Spinal cord (tissue), 9 donors: ENCODE measurements at regions not wholly inside any gene's neighbourhood (a gene's known extent, or its start where the extent isn't known, plus 50 kb on each side); places are given as distances from the start of the nearest gene placed in this dataset.

Experiments used
- DNase-seq, 6 donors: peaks; one replicate each; pipeline versions ENCODE4 v3.0.0 to v3.0.0-alpha.2; 2013 to 2015; ENCODE audit warnings: low spot score in 6 of 6, low read depth in 4 of 6
- H3K27ac ChIP-seq: one replicate; pipeline ENCODE4 v1.5.1; 2013; ENCODE audit warnings: low read depth, low read length, control low read depth
- H3K27me3 ChIP-seq: one replicate; pipeline ENCODE4 v1.6.1; 2013; ENCODE audit warnings: low read length; ENCODE audit not compliant: control insufficient read depth, insufficient read depth
- H3K36me3 ChIP-seq: one replicate; pipeline ENCODE4 v1.6.1; 2013; ENCODE audit warnings: low read length; ENCODE audit not compliant: control insufficient read depth, insufficient read depth
- H3K4me1 ChIP-seq: one replicate; pipeline ENCODE4 v1.6.1; 2013; ENCODE audit warnings: low read length; ENCODE audit not compliant: control insufficient read depth, insufficient read depth
- H3K4me3 ChIP-seq: one replicate; pipeline ENCODE4 v1.5.1; 2013; ENCODE audit warnings: low read depth, low read length, control low read depth
- H3K9me3 ChIP-seq: one replicate; pipeline ENCODE4 v1.6.1; 2013; ENCODE audit warnings: low read length; ENCODE audit not compliant: control insufficient read depth, insufficient read depth
- WGBS: methylation state at CpG from one replicate; pipeline ENCODE4 v1.1.5; 2013; ENCODE audit warnings: missing lambda C conversion rate; ENCODE audit not compliant: insufficient coverage; 5-methylcytosine and 5-hydroxymethylcytosine counted together
- donor health status: healthy.

DNA sequence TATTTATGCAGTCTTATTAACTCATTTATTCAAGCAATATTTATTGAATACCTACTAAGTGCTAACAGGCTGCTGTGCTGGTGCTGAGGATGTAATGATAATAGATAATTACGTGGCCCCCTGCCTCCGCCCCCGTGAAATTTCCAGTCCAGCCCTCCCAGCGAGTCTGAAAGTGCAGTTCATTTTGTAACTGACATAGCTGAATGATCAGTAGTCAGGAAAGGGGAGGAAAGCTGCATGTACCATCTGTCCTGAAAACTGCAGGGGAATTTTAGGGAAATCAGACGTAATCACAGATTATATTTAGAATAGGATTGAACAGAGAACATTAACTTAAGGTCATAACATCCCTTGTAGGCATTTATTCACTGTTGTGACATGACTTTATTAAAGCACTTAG, 736.8 kb downstream of the MCTP2 start:
- Histone ChIP-seq H3K36me3 (no peaks in the 10 kb centered on the region), H3K27me3 (no peaks in the 10 kb centered on the region), H3K4me3 (no peak overlapping the region), H3K27ac (no peak overlapping the region), H3K4me1 (no peaks in the 10 kb centered on the region), H3K9me3 (no peaks in the 10 kb centered on the region)
- peak in 2 of 6 donors; percentile 14 to 41 for DNase-seq
- 40% methylated on average over 3 of the region's 5 CpGs for WGBS

- Histone ChIP-seq H3K4me1 (no peaks in the 10 kb centered on the region), H3K9me3 (no peaks in the 10 kb centered on the region), H3K27me3 (no peaks in the 10 kb centered on the region), H3K4me3 (no peak overlapping the region), H3K36me3 (no peaks in the 10 kb centered on the region), H3K27ac (no peak overlapping the region)
- no peak for DNase-seq
- no CpG with 5 or more reads among the region's 1 CpG for WGBS
Observed at GRCh38 chr15:94970096-94970495, 738.7 kb downstream of the MCTP2 start.

- H3K9me3 ChIP-seq: no peaks in the 10 kb centered on the region
- peak in 2 of 6 donors; percentile 27 to 61 for DNase-seq
- H3K4me3 ChIP-seq: no peak overlapping the region
- no peak overlapping the region for H3K27ac ChIP-seq
- no peaks in the 10 kb centered on the region for H3K36me3 ChIP-seq
- H3K27me3 ChIP-seq: no peaks in the 10 kb centered on the region
- WGBS: 40% methylated on average over 8 of the region's 9 CpGs
- no peaks in the 10 kb centered on the region for H3K4me1 ChIP-seq
Observed at GRCh38 chr15:94970802-94971201, 739.4 kb downstream of the MCTP2 start.

GRCh38 chr15:94972314-94972713, 741.0 kb downstream of the MCTP2 start:
- Histone ChIP-seq H3K4me1 (no peaks in the 10 kb centered on the region), H3K36me3 (no peaks in the 10 kb centered on the region), H3K9me3 (no peaks in the 10 kb centered on the region), H3K27ac (no peak overlapping the region), H3K4me3 (no peak overlapping the region), H3K27me3 (no peaks in the 10 kb centered on the region)
- DNase-seq: no peak
- no CpG with 5 or more reads among the region's 2 CpGs for WGBS

DNA sequence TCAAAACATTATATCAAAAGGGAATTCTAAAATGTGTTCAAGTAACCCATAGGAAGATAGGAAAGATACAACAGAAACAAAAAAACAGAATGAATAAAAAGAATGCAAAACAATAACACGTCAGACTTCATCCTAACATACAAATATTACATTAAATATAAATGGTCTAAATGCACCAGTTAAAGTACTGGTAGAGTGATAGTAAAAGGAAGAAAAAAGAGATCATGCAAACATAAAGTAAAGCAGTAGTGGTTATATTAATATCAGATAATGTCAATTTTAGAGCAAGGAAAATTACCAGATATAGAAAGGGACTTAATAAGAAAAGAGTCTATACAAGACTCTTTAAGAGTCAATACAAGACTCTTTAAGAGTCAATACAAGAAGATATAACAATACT, 755.7 kb downstream of the MCTP2 start:
- WGBS: no CpG with 5 or more reads among the region's 1 CpG
- Histone ChIP-seq H3K27ac (no peak overlapping the region), H3K27me3 (no peaks in the 10 kb centered on the region), H3K4me1 (no peaks in the 10 kb centered on the region), H3K9me3 (peaks cover 3% of the 10 kb centered on the region), H3K36me3 (no peaks in the 10 kb centered on the region), H3K4me3 (no peak overlapping the region)
- no peak for DNase-seq

- WGBS: 93% methylated on average over 5 of the region's 8 CpGs
Observed at GRCh38 chr15:94991718-94992117, 760.4 kb downstream of the MCTP2 start.

GRCh38 chr15:95009635-95010034, 778.3 kb downstream of the MCTP2 start:
- WGBS: 100% methylated on average over 1 of the region's 1 CpG
- Histone ChIP-seq H3K27me3 (no peaks in the 10 kb centered on the region), H3K4me3 (no peak overlapping the region), H3K9me3 (no peaks in the 10 kb centered on the region), H3K27ac (no peak overlapping the region), H3K36me3 (no peaks in the 10 kb centered on the region), H3K4me1 (no peaks in the 10 kb centered on the region)
- DNase-seq: no peak

More at GRCh38 chr15:94991718-94992117, 760.4 kb downstream of the MCTP2 start:
- Histone ChIP-seq H3K27me3 (no peaks in the 10 kb centered on the region), H3K9me3 (peaks cover 2% of the 10 kb centered on the region), H3K27ac (no peak overlapping the region), H3K36me3 (no peaks in the 10 kb centered on the region), H3K4me3 (no peak overlapping the region), H3K4me1 (no peaks in the 10 kb centered on the region)
- no peak for DNase-seq

DNA sequence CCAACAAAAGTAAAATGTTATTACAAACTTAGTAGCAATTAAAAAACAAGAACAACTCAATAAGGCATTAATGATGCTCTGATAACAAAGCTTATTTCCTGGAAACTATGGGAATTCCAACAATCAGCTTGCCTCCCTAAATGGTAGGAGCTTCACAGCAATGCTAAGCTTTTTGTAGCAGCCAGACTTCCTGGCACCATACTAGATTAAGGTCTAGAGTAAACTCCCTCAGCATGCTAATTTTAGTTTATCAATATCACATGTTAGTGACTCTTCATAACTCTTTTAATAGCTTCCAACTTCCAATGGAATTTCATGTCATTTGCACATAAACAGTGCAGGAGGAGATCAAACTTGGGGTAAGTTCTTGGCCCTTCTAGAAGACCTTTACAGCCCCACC, 782.0 kb downstream of the MCTP2 start:
- H3K4me3 ChIP-seq: no peak overlapping the region
- DNase-seq: no peak

GRCh38 chr15:95016511-95017229, 785.3 kb downstream of the MCTP2 start:
- H3K36me3 ChIP-seq: no peaks in the 10 kb centered on the region
- no peaks in the 10 kb centered on the region for H3K9me3 ChIP-seq
- H3K27me3 ChIP-seq: no peaks in the 10 kb centered on the region
- H3K27ac ChIP-seq: no peak overlapping the region
- no peak for DNase-seq
- WGBS: no CpG with 5 or more reads among the region's 2 CpGs
- H3K4me3 ChIP-seq: no peak overlapping the region
- peaks cover 3% of the 10 kb centered on the region for H3K4me1 ChIP-seq

More for the DNA sequence above, 782.0 kb downstream of the MCTP2 start:
- Histone ChIP-seq H3K27me3 (no peaks in the 10 kb centered on the region), H3K4me1 (peaks cover 3% of the 10 kb centered on the region), H3K27ac (no peak overlapping the region), H3K36me3 (no peaks in the 10 kb centered on the region), H3K9me3 (no peaks in the 10 kb centered on the region)

GRCh38 chr15:95017666-95018328, 786.4 kb downstream of the MCTP2 start:
- no peaks in the 10 kb centered on the region for H3K27me3 ChIP-seq
- no peaks in the 10 kb centered on the region for H3K9me3 ChIP-seq
- WGBS: 25% methylated on average over 2 of the region's 4 CpGs
- no peaks in the 10 kb centered on the region for H3K36me3 ChIP-seq
- no peak overlapping the region for H3K4me3 ChIP-seq
- H3K27ac ChIP-seq: no peak overlapping the region
- H3K4me1 ChIP-seq: peaks cover 3% of the 10 kb centered on the region
- peak in 2 of 6 donors; percentile 31 to 60 for DNase-seq
